ENCODE measurements at regions not wholly inside any gene's neighbourhood (a gene's known extent, or its start where the extent isn't known, plus 50 kb on each side); places are given as distances from the start of the nearest gene placed in this dataset.

DNA sequence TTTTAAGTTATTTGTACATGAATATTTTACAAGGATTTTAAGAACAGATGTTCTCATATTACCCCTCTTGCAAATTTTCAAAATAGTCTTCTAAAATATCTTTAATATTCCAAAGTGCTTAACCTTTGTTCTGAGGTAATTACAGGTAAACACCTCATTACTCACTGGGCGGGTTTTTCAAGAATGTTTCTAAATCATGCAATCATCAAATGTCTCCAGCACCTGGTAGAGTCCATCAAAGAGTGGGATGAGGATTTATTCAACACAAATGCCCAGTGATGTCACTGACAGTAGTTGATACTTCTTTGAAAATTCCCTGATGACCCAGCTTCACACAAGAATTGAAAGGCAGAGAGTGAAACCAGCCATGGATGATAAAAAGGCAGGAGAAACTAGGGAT lies 114.4 kb downstream of the SEC61B start:
- Mint-ChIP-seq H3K4me3 (no peak overlapping the region), H3K27ac (no peak overlapping the region), H3K4me1 (no peaks in the 10 kb centered on the region), H3K9me3 (no peaks in the 10 kb centered on the region), H3K36me3 (ENCODE audit: low read depth) (no peaks in the 10 kb centered on the region), H3K27me3 (no peaks in the 10 kb centered on the region)
- no peak for ATAC-seq (ENCODE audit: low read depth)
- DNase-seq = no peak
- ChIA-PET CTCF (no interaction called here), POLR2A (no interaction called here)
- intact Hi-C loops (cut with micrococcal nuclease) = no loop called here
- TF ChIP-seq, protein P1, sequence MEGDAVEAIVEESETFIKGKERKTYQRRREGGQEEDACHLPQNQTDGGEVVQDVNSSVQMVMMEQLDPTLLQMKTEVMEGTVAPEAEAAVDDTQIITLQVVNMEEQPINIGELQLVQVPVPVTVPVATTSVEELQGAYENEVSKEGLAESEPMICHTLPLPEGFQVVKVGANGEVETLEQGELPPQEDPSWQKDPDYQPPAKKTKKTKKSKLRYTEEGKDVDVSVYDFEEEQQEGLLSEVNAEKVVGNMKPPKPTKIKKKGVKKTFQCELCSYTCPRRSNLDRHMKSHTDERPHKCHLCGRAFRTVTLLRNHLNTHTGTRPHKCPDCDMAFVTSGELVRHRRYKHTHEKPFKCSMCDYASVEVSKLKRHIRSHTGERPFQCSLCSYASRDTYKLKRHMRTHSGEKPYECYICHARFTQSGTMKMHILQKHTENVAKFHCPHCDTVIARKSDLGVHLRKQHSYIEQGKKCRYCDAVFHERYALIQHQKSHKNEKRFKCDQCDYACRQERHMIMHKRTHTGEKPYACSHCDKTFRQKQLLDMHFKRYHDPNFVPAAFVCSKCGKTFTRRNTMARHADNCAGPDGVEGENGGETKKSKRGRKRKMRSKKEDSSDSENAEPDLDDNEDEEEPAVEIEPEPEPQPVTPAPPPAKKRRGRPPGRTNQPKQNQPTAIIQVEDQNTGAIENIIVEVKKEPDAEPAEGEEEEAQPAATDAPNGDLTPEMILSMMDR (IDR thresholded peaks at IDR 0.05) = no peak

DNA sequence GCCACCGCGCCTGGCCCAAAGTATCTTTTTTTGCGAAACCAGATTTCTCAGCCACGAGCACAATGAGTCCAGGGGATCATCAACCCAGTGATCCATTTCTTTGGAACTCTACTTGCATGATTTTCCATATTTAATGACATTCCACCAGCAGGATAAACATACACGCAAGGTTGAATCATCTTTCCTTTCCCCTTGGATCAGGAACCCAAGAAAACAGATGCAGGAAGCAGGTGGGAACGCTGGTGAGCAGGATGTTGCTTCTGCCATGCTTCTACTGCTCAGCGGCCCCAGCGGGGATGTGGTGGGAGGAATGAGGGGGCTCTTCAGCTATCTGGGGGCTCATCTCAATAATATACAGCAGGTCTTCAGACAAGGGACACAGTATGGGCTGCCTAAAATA lies 118.2 kb downstream of the SEC61B start:
- Mint-ChIP-seq H3K27me3 (no peaks in the 10 kb centered on the region), H3K36me3 (ENCODE audit: low read depth) (no peaks in the 10 kb centered on the region), H3K4me1 (no peaks in the 10 kb centered on the region), H3K4me3 (no peak overlapping the region), H3K27ac (no peak overlapping the region), H3K9me3 (no peaks in the 10 kb centered on the region)
- intact Hi-C loops (cut with micrococcal nuclease) = loop anchor here (5.0 kb wide), 1 partner anchor 108 kb away; no protein-coding TSS in a partner anchor
- TF ChIP-seq, protein P1 (IDR thresholded peaks at IDR 0.05) = no peak
- DNase-seq (no peak), ATAC-seq (ENCODE audit: low read depth) (no peak)
- ChIA-PET CTCF (no interaction called here), POLR2A (no interaction called here)

DNA sequence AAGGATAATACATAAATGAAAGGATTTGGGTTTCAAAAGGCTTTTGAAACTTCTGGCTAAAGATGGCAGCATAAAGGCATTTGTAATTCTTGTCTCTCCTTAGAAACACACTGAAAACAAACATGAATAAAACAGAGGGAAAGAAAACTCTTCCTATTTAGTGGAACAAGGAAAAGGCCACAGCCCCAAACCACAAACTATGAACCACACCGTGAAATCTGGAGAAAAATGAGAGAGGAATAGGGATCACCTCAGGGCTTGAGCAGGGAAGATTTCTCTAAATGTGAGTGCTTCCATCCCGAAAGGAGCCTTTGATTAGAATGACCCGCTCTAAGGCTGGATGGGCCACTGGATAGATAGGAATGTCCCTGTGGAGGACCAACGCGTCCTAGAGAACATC lies 119.6 kb downstream of the SEC61B start:
- Mint-ChIP-seq H3K27me3 (no peaks in the 10 kb centered on the region), H3K36me3 (ENCODE audit: low read depth) (no peaks in the 10 kb centered on the region), H3K9me3 (no peaks in the 10 kb centered on the region), H3K27ac (no peak overlapping the region), H3K4me3 (no peak overlapping the region), H3K4me1 (no peaks in the 10 kb centered on the region)
- POLR2A ChIA-PET = no interaction called here
- ATAC-seq (ENCODE audit: low read depth) (no peak), DNase-seq (no peak)
- CTCF ChIA-PET = interaction anchor here (1.3 kb wide), 1 partner anchor 172 kb away, joined by 3 read pairs; no protein-coding TSS in a partner anchor
- TF ChIP-seq, protein P1 (IDR thresholded peaks at IDR 0.05) = no peak
- intact Hi-C loops (cut with micrococcal nuclease) = loop anchor here (5.0 kb wide), 1 partner anchor 109 kb away; no protein-coding TSS in a partner anchor

DNA sequence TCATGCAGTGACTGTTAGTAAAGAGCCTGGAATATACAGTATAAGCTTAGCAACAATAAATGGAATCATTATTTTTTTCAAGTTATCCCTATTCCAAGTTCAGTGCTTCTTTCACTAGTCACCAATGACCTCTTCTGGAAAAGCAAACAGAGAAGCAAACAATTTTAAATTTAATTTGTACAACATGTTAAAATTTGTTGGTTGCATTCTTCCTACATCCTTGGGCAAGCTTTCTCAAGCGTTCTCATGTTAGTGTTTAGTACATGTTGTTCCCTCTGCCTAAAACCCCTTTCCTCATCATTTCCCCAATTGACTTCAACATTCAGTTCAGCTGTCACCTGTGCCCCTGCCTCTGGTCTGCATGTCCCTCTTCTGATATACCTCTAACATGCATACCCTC lies 123.4 kb downstream of the SEC61B start:
- TF ChIP-seq, protein P1 (IDR thresholded peaks at IDR 0.05) = no peak
- no peak overlapping the region for H3K27ac Mint-ChIP-seq
- ChIA-PET CTCF (interaction anchor here (1.3 kb wide), 1 partner anchor 161 kb away, joined by 4 read pairs; no protein-coding TSS in a partner anchor), POLR2A (no interaction called here)
- H3K27me3 Mint-ChIP-seq = no peaks in the 10 kb centered on the region
- intact Hi-C loops (cut with micrococcal nuclease) = no loop called here
- no peaks in the 10 kb centered on the region for H3K4me1 Mint-ChIP-seq
- H3K9me3 Mint-ChIP-seq = no peaks in the 10 kb centered on the region
- no peaks in the 10 kb centered on the region for H3K36me3 Mint-ChIP-seq (ENCODE audit: low read depth)
- no peak overlapping the region for H3K4me3 Mint-ChIP-seq
- DNase-seq = no peak
- no peak for ATAC-seq (ENCODE audit: low read depth)

DNA sequence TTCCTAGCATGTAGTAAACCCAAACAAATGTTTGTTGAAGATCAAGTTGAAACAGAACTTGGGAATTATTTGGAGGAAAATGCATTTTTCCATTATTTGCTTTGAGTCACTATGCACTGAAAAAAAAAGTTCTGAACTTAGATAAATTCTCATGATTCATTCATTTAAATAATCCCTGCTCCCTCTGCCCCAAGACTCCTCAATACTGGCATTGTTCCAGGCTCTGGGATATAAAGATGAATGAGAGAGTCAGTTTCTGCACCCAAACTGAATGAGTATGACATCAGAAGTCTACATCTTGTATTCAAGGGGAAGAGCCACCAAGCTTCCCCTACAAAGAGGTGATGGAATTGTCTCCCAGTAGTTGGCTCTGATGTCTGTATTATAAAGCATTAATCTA lies 123.9 kb downstream of the SEC61B start:
- intact Hi-C loops (cut with micrococcal nuclease) = no loop called here
- Mint-ChIP-seq H3K4me3 (no peak overlapping the region), H3K9me3 (no peaks in the 10 kb centered on the region), H3K27ac (no peak overlapping the region), H3K36me3 (ENCODE audit: low read depth) (no peaks in the 10 kb centered on the region), H3K27me3 (no peaks in the 10 kb centered on the region), H3K4me1 (no peaks in the 10 kb centered on the region)
- ATAC-seq (ENCODE audit: low read depth) = no peak
- no peak for DNase-seq
- ChIA-PET POLR2A (no interaction called here), CTCF (interaction anchor here (1.3 kb wide), 1 partner anchor 161 kb away, joined by 4 read pairs; no protein-coding TSS in a partner anchor)
- TF ChIP-seq, protein P1 (IDR thresholded peaks at IDR 0.05) = no peak

Measured in activated B cell treated with CpG ODN at 0.5 μM for 24 hours (primary cell).